HG03045 (cell line): ENCODE measurements at regions not wholly inside any gene's neighbourhood (a gene's known extent, or its start where the extent isn't known, plus 50 kb on each side); places are given as distances from the start of the nearest gene placed in this dataset.
A peak's percentile ranks its signal among the peaks of the same experiment; 100 is the strongest.

Experiments used
- ATAC-seq: cut with Tn5 transposase; IDR thresholded peaks from one replicate; pipeline ENCODE4 v1.9.1; 2021; ENCODE audit warnings: mild to moderate bottlenecking, moderate library complexity; ENCODE audit not compliant: unreplicated experiment

- ATAC-seq = no peak
These were observed 115.1 kb downstream of the CMPK2 start for GRCh38 chr2:6750411-6751158.

GRCh38 chr2:6754419-6754818, 111.3 kb downstream of the CMPK2 start:
- no peak for ATAC-seq

- ATAC-seq = no peak
These were observed 110.3 kb downstream of the CMPK2 start for GRCh38 chr2:6755456-6755855.

GRCh38 chr2:6757215-6757614, 108.5 kb downstream of the CMPK2 start:
- no peak for ATAC-seq

GRCh38 chr2:6759689-6760088, 106.0 kb downstream of the CMPK2 start:
- ATAC-seq = no peak

GRCh38 chr2:6760132-6760531, 105.6 kb downstream of the CMPK2 start:
- no peak for ATAC-seq

- no peak for ATAC-seq
These were observed 100.6 kb downstream of the CMPK2 start for GRCh38 chr2:6764968-6765723.

- ATAC-seq = no peak
These were observed 96.4 kb downstream of the CMPK2 start for GRCh38 chr2:6769346-6769745.

GRCh38 chr2:6770006-6770405, 95.7 kb downstream of the CMPK2 start:
- ATAC-seq = no peak

- ATAC-seq = no peak
These were observed 93.8 kb downstream of the CMPK2 start for GRCh38 chr2:6771634-6772611.

- peak; percentile 90 for ATAC-seq
These were observed 92.6 kb downstream of the CMPK2 start for GRCh38 chr2:6773007-6773693.

GRCh38 chr2:6773694-6774044, 92.0 kb downstream of the CMPK2 start:
- no peak for ATAC-seq

GRCh38 chr2:6776125-6776524, 89.6 kb downstream of the CMPK2 start:
- no peak for ATAC-seq

GRCh38 chr2:6777626-6778025, 88.1 kb downstream of the CMPK2 start:
- ATAC-seq = no peak

- no peak for ATAC-seq
These were observed 84.9 kb downstream of the CMPK2 start for GRCh38 chr2:6780765-6781274.

GRCh38 chr2:6782517-6783237, 83.0 kb downstream of the CMPK2 start:
- ATAC-seq = no peak

- no peak for ATAC-seq
These were observed 82.5 kb downstream of the CMPK2 start for GRCh38 chr2:6783238-6783614.

GRCh38 chr2:6784291-6784690, 81.4 kb downstream of the CMPK2 start:
- no peak for ATAC-seq

- ATAC-seq = no peak
These were observed 80.2 kb downstream of the CMPK2 start for GRCh38 chr2:6785493-6785892.

GRCh38 chr2:6787376-6787775, 78.3 kb downstream of the CMPK2 start:
- no peak for ATAC-seq
